ENCODE measurements at regions not wholly inside any gene's neighbourhood (a gene's known extent, or its start where the extent isn't known, plus 50 kb on each side); places are given as distances from the start of the nearest gene placed in this dataset.
A peak's percentile ranks its signal among the peaks of the same experiment; 100 is the strongest.
"Not testable (repeated sequence)": the region's sequence is repeated elsewhere in the genome, so short reads cannot be mapped to it uniquely, and the experiment has no call there.

DNA sequence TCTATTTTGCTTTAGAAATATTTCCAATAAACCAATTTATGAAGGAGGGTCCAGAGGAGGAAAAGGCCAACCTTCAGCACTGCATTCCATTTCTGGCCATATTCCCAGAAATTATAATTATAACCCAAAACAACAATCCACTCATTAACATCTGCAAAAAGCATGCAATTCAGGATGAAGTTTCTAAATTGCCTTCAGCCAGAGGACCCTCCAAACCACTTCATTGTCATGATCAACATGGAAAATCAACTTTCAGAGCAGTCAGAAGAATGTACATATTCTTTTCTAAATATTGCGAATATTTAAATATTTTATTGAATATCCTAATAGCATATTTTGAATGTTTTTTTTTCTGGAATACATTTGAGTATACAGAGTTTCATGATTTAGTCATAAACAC, 332.6 kb upstream of the TMEM132C start:
- no peak for DNase-seq (ENCODE audit: low read depth)

DNA sequence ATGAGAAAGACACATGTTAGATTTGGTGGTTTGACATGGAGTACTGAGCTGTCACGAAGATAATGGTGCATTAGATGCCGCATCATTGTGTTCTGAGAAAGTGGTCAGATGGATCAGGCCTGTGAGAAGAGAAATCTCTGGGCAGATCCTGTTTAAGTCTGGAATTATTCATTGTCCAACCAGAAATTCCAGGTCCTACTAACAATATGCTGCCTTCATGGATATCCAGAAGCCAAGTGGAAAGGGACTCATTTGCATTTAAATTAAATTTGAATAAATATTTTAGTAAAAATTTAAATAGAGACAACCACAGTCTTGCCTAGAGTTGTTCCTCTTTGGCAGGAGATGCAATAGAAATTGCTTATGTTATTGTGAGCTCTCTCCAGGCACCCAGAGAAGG, 330.5 kb upstream of the TMEM132C start:
- DNase-seq (ENCODE audit: low read depth): no peak

DNA sequence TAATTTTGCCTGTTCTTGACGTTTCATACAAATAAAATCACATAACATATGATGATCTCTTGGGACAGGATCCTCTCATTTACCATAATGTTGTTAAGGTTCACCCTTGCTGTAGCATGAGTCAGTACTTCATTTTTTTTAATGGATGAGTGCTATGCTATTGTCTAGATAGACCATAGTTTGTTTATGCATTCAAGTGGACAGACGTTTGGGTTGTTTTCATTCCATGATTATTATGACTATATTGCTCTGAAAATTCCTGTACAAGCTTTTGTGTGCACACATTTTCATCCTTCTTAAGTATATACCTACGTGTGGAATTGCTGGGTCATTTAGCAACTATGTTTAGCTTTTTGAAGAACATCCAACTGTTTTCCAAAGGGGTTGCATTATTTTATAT, 325.6 kb upstream of the TMEM132C start:
- no peak for DNase-seq (ENCODE audit: low read depth)

DNA sequence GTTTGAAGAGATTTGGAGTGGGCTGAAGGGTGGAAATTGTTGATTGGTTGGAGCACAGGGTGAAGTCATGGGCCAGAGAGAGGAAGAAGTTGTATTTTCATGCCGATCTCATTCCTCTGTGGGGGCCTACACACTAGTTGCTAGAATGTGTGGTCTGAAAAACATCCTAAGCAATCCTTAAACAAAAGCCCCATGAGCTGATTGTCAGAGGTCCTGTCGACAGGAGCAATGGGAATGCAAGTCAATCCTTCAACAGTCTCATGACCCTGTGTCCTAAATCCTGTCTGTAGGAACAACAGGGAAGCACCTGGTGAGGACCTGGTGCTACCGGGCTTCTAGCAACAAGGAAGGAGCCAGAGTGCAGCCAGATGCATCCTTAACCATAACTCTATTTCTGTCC, 324.0 kb upstream of the TMEM132C start:
- no peak for DNase-seq (ENCODE audit: low read depth)

DNA sequence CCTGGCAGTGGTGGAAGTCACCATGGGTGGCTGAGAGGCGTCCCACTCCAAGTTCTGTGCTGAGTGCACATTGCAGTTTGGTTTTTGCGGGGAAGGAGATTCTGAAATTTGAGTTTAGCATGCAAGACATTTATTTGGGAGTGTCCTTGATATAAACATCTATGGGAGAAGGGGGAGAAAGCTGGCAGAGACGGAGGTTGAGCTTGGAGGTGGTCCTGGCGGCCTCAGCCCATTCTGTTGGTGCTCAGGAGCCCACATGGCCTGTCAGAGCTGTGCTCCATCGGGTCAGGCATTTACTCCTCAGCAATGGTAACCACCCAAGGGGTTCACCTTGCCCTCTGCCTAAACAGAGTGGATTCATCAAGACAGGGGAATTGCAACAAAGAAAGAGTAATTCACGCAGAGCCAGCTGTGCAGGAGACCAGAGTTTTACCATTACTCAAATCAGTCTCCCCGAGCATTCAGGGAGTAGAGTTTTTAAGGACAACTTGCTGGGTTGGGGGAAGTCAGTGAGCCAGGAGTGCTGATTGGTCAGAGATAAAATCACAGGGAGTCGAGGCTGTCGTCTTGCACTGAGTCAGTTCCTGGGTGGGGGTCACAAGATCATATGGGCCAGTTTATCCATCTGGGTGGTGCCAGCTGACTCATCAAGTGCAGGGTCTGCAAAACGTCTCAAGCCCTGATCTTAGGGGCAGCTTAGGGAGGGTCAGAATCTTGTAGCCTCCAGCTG, 323.3 kb upstream of the TMEM132C start:
- DNase-seq (ENCODE audit: low read depth): no peak

DNA sequence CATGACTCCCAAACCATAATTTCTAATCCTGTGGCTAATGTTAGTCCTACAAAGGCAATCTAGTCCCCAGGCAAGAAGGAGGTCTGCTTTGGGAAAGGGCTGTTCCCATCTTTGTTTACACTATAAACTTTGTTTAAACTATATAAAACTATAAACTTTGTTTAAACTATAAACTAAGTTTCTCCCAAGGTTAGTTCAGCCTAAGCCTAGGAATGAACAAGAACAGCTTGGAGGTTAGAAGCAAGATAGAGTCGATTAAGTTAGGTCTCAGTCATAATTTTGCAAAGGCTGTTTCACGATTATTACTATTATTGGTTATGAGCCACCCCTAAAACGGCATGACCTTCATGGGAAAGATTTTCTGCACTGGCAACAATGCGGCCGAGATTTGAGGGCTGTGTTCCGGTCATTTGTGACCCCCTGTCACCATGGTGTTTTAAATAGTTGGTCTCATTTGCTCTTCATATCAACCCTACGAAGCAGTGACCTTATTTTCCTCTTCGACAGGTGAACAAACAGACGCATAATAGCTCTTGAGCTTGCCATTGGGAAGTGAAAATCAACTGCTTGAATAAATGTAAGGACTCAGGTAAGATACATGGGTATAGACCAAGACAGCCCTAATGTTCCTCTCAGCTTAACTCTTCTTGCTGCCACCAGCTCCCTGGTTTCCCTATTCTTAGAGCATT, 322.6 kb upstream of the TMEM132C start:
- no peak for DNase-seq (ENCODE audit: low read depth)

DNA sequence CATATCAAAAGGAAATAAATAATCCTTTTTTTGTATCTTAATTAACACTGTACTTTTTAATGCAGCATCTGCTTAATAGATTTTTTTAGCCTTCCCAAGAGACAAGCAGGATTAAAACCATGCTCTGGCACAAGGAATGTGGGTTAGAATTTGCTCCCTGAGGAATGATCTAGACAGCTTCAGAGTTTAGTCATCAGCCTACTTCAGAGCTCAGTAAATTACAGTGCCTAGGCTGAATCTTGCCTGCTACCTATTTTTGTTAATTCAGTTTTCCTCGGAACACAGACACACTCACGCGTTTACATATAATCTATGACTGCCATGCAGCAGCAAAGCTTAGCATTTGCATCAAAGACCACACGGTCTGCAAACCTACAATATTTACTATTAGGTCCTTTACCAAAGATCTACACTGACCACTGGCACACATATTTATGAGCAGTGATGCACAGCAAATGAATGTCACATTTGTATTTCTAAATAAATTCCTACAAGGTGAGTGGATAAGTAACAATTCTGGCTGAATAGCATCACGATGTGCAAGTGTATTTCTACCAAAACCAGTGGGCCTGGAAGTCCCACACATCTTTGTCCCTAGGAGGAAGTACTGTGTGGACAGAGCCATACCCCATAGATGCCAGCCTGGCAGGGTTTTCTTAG, 309.8 kb upstream of the TMEM132C start:
- peak; percentile 56 for DNase-seq (ENCODE audit: low read depth)

- DNase-seq (ENCODE audit: low read depth): no peak
These were observed 304.7 kb upstream of the TMEM132C start for GRCh38 chr12:127962303-127962702.

GRCh38 chr12:127963933-127964332, 303.0 kb upstream of the TMEM132C start:
- no peak for DNase-seq (ENCODE audit: low read depth)

GRCh38 chr12:127964717-127965116, 302.3 kb upstream of the TMEM132C start:
- no peak for DNase-seq (ENCODE audit: low read depth)

- DNase-seq (ENCODE audit: low read depth): no peak
These were observed 300.6 kb upstream of the TMEM132C start for GRCh38 chr12:127966331-127966730.

DNA sequence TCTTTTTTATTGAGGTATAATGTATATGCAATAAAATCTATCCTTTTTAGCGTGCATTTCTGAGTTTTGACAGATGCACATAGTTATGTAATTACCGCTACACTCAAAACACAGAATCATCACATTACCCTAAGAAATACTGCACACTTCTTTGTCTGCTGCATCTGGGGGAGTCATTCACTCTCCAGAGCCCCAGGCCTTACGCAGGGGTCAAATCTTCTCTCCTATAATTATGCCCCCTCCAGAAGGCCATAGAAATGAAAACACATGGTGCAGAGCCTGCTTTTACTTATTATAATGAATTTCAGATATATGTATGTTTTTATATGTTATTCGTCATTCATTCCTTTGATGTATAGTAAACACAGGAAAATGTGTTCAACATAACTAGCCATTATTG, 296.5 kb upstream of the TMEM132C start:
- DNase-seq (ENCODE audit: low read depth): no peak

GRCh38 chr12:127980585-127980984, 286.4 kb upstream of the TMEM132C start:
- DNase-seq (ENCODE audit: low read depth): no peak

DNA sequence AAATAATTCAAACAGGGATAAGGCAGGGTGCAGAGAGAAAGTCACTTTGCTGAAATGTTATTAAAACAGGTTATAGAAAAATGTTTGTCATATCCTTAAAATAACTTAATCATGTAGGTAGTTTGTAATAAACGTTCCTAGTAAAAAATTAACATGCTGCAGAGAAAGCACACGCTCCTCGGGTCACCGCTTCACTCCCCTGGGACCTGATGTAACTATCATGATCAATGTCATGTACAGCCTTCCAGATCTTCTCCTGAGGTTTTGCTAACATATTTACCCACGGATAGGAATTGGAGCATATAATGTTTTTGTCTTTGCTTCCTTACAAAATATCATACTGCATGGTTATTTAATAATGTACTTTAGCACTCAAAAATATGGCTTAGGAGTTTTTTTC, 285.1 kb upstream of the TMEM132C start:
- DNase-seq (ENCODE audit: low read depth): no peak

GRCh38 chr12:127983213-127983791, 283.7 kb upstream of the TMEM132C start:
- not testable (repeated sequence) for DNase-seq (ENCODE audit: low read depth)

- DNase-seq (ENCODE audit: low read depth): no peak
These were observed 282.4 kb upstream of the TMEM132C start for GRCh38 chr12:127984386-127985055.

DNA sequence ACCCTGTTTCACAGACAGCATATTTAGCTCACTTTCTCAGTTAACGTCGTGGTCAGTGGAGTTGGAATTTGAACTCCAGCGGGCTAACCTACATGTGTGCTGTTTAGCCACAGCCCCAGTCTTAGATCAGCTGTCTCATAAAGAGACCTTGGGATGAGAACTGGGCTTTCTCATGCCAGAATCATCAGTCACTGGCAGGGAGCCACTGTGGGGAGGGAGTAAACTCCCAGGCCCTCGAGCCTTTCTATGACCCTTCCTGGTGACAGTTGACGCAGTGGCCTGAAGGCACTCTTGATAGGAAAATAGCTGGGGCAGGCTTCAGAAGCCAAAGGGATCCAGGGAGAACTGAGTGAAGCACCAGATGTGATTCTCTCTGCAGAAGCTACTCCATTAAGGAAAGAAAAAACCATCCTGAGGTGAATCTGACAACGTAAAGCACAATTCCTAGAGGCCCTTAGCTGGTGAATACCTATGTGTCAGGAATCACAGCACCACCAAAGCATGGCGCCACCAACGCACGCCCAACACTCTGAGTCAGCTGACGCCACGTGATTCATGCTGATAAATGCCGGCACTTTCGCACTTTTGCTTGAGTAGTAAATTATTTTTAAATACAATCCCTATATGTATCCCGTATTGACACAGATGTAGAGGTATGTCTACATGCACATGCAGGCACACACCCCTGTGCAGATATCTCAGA, 279.6 kb upstream of the TMEM132C start:
- no peak for DNase-seq (ENCODE audit: low read depth)

DNA sequence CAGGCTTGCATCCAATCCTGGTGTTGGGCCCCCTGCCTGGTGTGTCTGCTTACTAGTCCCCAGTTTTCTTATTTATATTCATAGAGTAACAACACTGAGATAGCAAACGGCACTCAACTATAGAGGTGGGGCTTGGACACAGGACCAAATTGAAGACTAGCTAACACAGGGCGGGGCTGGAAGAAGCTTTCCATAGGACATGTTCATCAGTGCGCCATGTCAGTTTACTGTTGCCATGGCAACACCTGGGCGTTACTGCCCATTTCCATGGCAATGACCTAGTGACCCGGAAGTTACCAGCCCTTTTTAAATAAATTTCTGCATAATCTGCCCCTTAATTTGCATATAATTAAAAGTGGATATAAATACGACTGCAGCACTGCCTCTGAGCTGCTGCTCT, 275.5 kb upstream of the TMEM132C start:
- DNase-seq (ENCODE audit: low read depth): no peak

DNA sequence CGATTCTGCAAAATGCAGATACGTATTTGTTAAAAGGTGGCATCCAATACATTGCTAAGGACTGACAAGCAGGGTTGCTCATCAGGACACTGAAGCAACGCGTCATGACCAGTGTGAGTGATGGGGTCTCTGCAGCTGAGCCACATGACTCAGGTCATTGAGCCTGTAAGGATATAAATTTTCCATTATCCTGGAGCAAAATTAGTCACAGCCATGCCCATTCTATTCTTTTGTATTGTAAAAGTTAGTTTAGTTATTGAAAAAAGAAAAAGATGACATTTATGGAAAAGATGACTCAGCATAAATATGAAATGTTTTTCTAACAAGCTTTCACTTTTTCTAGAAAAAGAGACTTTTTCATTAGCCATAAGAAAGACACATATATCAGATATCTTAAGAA, 268.0 kb upstream of the TMEM132C start:
- DNase-seq (ENCODE audit: low read depth): no peak

GRCh38 chr12:128004383-128004938, 262.5 kb upstream of the TMEM132C start:
- DNase-seq (ENCODE audit: low read depth): no peak

DNA sequence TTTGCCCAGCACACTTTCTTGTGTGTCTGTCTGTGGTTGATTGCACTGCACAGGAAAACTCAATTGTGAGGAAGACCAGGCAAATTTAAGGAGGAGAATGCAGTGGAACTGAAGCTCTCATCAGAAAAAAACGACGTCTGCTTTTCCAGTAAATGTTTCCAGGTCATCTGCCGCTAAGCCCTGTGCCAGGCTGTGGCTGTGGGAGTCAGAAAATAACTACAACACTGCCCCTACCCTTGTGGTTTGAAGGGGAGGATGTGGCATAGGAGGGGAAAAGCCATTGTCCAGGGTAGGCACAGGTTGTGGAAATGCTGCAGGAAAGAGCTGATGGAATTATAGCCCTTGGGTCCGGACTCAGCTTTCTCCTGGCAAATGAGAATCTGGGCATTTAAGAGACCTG, 259.7 kb upstream of the TMEM132C start:
- DNase-seq (ENCODE audit: low read depth): no peak
